Fibroblast of lung (primary cell): ENCODE measurements at regions not wholly inside any gene's neighbourhood (a gene's known extent, or its start where the extent isn't known, plus 50 kb on each side); places are given as distances from the start of the nearest gene placed in this dataset.

Experiments used
- CTCF ChIP-seq, 2 donors: IDR thresholded peaks in 1 of 2; conservative IDR thresholded peaks in 1 of 2; 1 replicate in 1 of 2; 2 replicates in 1 of 2; pipeline ENCODE4 v1.5.1; 2011 to 2012; ENCODE audit warnings: low read length in 2 of 2, control low read depth in 1 of 2, inconsistent platforms in 1 of 2, low read depth in 1 of 2, mild to moderate bottlenecking in 1 of 2
- EZH2 ChIP-seq: IDR thresholded peaks from 2 replicates; pipeline ENCODE4 v1.5.1; 2012; ENCODE audit warnings: low read length, control low read depth, mild to moderate bottlenecking; ENCODE audit errors: missing control alignments

GRCh38 chr14:95410838-95411237 lies 91.1 kb upstream of the CLMN start:
- TF ChIP-seq CTCF (conservative IDR thresholded peaks at IDR 0.05 in 1 of 2, IDR thresholded peaks at IDR 0.05 in 1 of 2; ENCODE audit: low read depth in 1 of 2, low read length in 2 of 2) (no peak), EZH2 (no peak)
